ENCODE measurements at regions not wholly inside any gene's neighbourhood (a gene's known extent, or its start where the extent isn't known, plus 50 kb on each side); places are given as distances from the start of the nearest gene placed in this dataset.
"Not testable (repeated sequence)": the region's sequence is repeated elsewhere in the genome, so short reads cannot be mapped to it uniquely, and the experiment has no call there.

GRCh38 chr6:156599978-156600590 is 177.1 kb upstream of the ARID1B start:
- no peak for DNase-seq

DNA sequence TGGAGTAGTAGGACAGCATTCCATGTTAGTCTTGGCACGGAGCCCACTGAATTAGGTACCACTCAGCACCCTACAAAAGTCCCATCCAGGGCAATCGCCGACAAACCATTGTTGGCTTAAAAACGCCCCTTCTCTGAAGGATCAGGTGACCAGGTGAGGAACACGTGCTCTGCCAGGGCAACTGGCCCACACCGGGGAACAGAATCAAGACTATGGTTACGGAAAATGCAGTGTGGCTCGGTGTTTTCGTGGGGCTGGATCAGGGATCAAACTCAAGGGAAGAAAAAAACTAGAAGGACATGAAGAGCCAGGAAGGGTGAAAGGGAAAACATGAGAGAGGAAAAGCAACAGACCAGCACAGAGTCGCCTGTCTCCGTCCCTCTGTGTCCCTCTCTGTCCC is 177.8 kb upstream of the ARID1B start:
- no peak for DNase-seq

DNA sequence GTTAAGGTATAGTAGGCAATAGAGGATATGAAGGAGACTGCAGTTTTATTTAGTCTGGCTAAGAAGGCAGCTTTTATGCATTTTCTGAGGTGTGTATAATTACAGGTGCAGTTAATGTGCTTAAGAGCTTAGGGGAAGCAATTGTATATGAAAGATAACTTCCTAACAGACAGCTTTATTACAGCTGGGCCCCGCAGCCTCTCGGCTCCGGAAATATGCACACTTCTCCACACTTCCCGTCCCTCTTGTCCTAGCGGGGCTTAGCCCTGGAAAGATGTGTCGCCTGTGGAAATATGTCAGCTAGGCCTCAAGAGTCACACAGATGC is 178.4 kb upstream of the ARID1B start:
- no peak for DNase-seq

GRCh38 chr6:156598071-156598854 is 178.9 kb upstream of the ARID1B start:
- no peak for DNase-seq

- no peak for DNase-seq
These were observed 180.1 kb upstream of the ARID1B start for GRCh38 chr6:156597095-156597494.

DNA sequence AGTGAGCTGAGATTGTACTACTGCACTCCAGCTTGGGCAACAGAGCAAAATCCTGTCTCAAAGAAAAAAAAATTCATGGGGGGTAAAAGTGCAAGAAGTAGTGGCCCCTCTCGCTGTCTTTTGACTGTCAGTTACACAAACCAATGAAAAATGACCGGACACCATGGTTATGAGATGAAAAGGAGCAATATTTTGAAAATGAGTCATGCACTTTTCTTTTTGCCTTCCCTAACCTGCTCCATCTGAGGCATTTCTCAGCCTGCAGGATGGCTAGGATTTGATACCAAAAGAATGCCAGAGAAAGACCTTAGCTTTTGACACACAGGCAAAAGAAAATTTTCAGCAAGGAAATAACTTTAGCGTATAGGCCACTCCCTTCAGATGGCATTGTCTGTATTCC is 181.7 kb upstream of the ARID1B start:
- DNase-seq, result no peak

DNA sequence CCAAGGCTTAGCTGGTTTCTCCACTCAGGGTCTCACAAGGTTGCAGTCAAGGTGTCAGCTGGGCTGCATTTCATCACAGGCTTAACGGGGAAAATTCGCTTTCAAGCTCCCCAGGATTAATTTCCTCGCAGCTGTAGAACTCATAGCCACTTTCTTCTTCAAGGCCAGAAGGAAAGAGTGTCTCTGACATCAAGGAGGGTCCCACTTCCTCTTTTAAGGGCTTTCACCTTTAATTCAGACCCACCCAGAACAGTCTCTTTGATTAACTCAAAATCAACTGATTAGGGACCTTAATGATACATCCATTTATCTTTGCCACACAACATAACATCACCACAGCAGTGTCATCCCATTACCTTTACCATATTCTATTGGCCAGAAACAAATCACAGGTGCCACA is 183.3 kb upstream of the ARID1B start:
- DNase-seq, result no peak

GRCh38 chr6:156593127-156593526 is 184.1 kb upstream of the ARID1B start:
- no peak for DNase-seq

DNA sequence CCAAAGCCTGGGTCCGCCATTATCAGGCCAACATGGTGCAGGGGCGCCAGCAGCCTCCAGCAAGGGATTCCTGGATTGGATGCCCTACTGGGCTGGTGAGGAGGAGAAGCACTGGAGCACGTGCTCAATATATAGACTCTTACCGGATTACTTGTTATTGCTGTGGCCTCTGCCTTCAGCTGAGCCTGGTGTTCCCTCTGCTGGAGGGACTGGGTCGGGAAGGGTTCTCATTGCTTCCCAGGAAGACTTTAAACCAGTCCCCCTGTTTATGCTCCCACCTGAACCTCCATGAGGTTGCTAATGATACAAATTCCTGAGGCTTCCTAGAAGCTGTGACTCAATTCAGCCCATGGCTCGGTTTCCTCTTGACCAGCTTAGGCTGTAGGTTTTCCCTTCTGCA is 186.7 kb upstream of the ARID1B start:
- DNase-seq, result no peak

GRCh38 chr6:156589281-156589680 is 187.9 kb upstream of the ARID1B start:
- DNase-seq, result no peak

DNA sequence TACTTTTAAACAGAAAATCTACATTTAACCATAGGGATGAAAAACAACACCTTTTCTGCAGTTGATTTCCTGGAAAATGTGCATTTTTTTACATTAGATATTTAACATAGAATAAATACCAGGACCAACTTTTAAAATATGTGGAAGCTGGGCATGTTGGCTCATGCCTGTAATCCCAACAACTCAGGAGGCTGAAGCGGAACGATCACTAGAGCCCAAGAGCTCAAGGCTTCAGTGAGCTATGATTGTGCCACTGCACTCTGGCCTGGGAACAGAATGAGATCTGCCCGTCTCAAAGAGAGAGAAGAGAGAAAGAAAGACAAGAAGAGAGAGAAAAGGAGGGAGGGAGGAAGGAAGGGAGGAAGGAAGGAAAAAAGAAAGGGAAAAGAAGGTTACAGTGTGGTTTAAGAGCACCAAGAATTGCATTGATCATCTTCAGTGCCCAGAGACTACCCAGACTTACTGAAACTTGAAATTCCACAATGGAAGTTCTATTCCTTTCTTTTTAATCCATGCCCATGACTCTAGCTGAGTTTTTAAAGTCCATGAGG is 189.4 kb upstream of the ARID1B start:
- DNase-seq, result no peak

DNA sequence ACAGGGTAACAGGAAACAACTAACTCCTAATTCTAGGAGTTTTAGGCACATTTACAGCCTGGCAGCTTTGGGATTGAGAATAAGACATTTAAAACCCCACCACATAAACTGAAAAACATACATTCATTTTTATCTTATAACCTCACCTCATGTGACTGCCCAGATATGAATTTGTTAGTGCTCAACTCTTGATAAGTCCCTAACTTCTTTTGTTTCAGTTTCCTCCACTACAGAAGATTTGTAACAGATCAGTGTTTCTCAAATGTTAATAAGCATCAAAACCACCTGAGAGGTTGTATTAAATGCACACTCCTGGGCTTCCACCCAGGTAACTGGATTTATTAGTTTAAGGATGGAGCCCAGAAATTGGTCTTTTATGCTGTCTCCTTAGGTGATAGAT is 190.1 kb upstream of the ARID1B start:
- no peak for DNase-seq

DNA sequence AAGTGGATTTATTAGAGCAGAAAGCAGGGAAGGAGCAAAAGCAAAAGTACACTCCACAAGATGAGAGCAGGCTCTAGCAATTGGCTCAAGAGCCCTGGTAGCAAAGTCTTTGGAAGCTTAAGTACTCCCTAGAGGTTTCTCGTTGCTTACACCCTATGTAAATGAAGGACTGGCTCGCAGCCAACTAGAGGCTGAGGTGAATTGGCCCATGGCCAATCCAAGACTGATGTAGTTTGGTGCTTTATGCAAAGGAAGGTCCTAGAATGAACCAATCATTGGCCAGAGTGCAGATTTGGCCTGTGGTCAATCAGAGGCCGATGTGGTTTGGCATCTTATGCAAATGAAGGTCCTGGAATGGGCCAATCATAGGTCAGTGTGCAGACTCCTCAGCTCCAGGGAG is 191.3 kb upstream of the ARID1B start:
- no peak for DNase-seq

- not testable (repeated sequence) for DNase-seq
These were observed 193.1 kb upstream of the ARID1B start for GRCh38 chr6:156584121-156584520.

- no peak for DNase-seq
These were observed 194.1 kb upstream of the ARID1B start for GRCh38 chr6:156583083-156583482.

GRCh38 chr6:156582509-156582992 is 194.6 kb upstream of the ARID1B start:
- DNase-seq, result no peak

DNA sequence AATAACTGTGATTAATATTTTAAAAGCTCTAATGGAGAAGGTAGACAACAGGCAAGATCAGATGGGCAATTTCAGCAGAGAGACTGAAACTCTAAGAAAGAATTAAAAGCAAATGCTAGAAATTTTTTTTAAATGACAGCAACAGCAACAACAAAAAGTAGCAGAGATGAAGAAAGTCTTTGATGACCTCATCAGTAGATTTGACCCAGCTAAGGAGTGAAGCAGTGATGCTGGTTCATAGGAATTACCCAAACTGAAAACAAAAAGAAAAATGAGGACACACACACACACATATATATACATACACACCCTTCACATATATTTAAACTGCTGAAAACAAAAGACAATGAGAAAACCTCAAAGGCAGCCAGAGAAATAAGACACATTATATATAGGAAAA is 197.6 kb upstream of the ARID1B start:
- no peak for DNase-seq

GRCh38 chr6:156577749-156578148 is 199.4 kb upstream of the ARID1B start:
- no peak for DNase-seq

DNA sequence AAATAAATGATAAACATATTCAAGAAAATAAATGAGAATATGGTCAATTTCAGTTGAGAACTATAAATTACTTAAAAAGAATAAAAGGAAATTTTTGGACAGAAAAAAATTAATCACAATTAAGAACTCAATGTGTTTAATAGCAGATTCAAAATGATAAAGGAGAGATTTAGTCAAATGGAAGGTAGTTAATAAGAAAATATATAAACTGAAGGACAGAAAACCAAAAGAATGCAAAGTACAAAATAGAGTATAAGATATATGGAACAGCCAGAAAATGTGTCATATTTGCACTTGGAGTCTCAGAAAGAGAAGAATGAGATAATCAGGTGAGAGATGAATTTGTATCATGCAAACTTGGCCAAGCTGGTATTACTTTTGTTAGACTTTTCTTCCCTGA is 201.8 kb upstream of the ARID1B start:
- DNase-seq, result no peak

GRCh38 chr6:156564807-156565149 is 212.4 kb upstream of the ARID1B start:
- no peak for DNase-seq

DNA sequence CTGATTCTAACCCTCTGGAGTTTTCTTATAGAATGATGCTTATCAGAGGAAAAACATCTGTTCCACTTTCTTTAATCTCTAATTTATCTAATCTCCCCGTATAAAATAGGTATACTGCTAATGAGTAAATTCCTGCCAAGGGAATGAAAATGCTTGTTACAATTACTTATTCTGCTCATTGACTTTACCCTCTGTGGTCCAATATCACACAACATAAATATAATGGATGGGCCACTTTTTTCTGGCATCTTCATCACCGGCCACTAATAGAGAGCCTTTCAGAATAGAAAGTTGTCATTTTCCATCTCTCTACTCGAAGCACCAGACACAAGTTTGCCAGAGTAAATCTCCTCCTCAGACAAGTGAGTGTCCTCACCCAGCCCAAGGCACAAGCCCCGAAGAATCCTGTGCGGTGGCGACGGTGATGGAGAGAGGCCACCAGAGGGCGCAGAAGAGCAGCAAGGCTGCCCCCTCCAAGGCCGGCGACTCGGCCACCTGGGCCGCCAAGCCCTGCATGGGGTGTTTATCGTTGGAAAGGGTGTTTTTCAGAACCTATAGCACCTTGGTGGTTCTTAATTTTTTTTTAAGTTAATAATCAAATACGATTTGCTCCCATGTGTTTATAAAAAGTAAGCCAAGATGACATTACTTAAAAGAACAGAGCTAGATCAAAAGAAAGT is 212.9 kb upstream of the ARID1B start:
- DNase-seq, result peak; percentile 61 to 77

- no peak for DNase-seq
These were observed 213.5 kb upstream of the ARID1B start for GRCh38 chr6:156563714-156564113.

DNA sequence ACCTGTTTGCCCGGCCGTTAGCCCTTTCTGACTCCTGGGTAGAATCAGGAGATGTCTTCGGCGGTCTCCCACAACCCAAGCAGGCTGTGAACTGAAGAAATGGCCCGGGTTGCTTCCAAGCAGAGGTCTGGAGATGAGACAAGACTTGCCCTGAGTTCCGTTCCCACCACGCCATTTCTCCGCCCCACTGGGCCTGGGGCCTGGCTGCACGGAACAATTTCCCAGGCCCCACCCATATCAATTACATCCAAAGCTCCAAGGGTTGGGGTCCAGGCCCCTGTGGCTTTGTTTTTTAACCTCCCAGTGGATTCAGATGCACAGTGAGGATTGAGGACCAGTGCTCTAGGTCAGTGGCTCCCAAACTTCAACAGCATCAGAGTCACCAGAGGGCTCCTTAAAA is 214.5 kb upstream of the ARID1B start:
- no peak for DNase-seq

DNA sequence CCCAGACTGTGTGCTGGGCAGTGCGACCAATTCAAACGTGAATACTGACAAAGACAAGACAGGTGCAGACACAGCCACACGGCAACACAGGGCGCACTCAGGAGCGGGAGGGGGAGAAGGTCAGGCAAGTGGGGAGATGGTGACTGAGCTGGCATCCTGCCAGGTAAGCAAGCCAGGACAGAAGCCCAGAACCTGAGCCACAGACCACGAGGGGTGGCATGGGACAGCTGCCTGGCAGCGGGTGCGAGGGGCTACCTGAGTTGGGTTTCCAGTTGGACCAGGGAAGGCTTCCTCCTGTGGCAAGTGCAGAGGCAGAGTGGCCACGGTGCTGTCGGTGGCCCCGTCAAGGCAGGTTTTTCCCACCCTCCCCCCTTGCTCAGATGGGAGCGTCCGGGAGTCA is 215.2 kb upstream of the ARID1B start:
- no peak for DNase-seq
